HG02763 (cell line): ENCODE measurements at regions not wholly inside any gene's neighbourhood (a gene's known extent, or its start where the extent isn't known, plus 50 kb on each side); places are given as distances from the start of the nearest gene placed in this dataset.

Source experiments
- ATAC-seq: cut with Tn5 transposase; IDR thresholded peaks from one replicate; pipeline ENCODE4 v1.9.1; 2021; ENCODE audit warnings: mild to moderate bottlenecking, moderate library complexity; ENCODE audit not compliant: unreplicated experiment

DNA sequence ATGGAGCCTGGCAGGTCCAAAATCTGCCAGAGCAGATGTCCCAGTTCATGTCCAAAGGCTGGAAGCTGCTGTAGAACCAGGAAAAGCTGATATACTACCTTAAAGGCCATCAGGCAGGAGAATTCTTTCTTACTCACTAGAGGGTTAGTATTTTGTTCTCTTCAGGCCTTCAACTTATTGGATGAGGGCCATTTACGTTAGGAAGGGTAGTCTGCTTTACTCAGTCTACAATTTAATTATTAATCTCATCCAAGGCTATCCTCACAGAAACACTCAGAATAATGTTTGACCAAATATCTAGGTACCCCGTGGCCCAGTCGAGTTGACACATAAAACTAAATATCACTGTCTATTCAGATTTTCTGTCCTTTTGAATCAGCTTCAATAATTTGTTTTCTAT, 437.4 kb downstream of the TLE4 start:
- no peak for ATAC-seq

DNA sequence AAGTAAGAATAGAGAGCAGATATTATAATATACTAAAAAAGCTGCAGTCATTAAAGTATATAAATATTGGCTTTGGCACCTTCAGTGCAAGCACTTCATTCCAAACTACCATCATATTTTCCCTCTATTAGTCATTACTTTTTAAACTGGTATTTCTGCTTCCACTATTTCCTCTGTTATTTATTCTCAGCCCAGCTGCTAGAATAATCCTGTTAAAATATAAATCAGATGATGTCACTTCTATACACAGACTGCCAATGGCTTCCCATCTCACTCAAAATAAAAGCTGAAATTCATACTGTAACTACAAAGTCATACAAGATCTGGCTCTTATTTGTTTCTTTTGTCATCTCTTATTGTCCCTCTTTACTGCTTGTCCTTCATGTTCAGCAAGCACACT, 432.9 kb downstream of the TLE4 start:
- ATAC-seq = no peak

DNA sequence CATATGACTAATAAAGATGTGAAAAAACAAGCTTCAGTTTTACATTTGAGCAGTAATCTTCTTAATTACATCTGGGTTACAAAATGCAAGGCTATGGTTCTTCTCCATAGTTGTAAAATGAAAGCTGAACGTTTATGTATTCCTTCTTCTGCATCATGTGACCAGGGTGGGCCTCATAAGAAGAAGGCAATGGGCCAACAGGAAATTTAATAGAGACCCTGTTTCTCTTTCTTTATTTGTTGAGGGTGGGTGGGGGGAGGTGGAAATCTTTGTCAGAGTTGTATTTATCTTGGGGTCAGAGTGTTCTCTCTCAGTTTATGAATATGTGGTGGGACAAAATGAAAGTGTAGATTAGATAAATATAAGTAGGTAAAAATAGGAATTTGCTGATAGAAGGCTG, 418.8 kb downstream of the TLE4 start:
- no peak for ATAC-seq

DNA sequence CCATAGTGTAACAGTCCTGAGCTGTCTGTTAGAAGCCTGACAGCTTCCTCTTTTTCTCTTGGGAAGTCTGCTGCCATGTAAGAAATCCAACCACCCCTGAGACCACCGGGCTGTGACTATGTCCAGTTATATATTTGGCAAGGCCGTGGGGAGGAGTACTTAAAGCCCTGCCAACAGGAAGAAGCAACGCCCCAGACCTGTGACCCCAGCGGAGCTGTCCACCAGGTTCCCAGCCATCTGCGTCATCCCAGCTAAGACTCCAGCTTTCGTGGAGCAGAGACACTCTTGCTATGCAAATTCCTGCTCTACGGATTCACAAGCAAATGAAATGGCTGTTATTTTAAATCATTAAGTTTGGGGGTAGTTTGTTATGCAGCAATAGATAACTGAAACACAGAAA, 417.3 kb downstream of the TLE4 start:
- ATAC-seq = no peak

DNA sequence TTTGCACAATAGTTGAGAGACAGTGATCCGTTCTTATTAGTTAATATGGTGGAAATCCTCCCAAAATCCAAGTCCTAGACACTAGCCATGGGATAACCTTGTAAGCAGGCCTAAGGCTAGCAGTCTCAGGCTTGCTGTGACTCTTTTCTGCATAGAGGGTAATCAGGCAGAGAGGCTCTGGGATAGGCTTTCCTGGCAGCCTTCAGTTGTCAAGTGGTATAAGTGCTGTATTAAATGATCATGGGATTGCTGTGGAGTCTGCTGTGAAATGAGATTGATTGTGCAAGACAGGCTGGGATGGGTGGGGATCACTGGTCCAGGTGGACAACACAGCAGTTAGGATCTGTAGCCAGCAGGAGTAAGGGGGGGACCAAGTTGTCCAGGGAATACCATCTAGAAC, 416.4 kb downstream of the TLE4 start:
- ATAC-seq = no peak

DNA sequence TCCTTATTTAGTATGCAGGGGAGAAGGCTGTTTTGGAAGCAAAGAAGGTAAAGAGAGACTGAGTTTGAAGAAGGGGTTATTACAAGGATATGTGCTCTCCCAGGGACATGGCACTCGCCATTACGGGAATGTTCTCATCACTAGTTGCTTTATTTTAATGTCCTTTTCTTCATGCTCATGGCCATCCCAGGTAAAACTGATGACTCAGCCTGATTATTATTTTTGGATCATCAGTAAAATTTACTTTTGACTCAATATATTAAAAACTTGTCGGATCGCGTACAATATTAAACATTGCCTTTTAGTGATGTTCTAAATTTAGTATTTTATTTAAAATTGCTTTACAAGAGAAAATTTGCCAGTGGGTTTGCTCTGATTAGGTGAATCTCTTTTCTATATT, 414.7 kb downstream of the TLE4 start:
- no peak for ATAC-seq

DNA sequence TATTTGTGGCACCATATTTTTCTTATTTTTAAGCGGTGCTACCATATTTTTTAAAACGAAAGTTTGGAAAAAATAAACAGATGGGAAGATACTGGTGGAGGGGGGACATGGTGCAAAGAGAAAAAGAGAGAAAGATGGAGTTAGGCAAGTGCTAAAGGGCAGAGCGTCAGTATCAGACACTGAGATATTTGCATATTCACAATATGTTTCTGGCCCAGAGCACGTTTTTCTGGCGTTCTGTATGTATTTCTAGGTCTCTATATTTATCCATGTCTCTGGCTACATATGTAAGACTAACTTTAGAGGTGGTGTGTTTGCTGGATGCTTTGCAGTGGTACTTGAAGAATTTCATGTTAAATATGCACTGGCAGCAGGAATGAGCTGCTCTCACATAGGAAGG, 414.0 kb downstream of the TLE4 start:
- no peak for ATAC-seq

DNA sequence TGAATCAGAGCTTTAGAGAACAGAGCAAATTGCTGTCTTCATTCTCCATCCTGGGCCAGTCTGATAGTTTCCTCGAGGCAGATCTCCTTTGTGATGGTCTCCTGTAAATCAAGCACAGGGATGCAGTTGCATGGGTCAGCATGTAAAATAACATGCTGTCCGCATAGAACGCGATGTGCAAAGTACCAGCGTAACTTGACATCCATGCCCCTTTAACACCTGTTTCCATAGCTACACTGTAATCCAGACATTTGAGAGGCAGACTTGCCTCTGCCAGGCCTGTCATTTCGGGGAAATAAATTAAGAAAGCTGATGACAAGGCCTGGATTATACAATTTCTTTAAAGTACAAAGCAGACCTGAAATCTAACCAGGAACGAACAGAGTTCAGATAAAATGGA, 413.5 kb downstream of the TLE4 start:
- ATAC-seq = no peak

DNA sequence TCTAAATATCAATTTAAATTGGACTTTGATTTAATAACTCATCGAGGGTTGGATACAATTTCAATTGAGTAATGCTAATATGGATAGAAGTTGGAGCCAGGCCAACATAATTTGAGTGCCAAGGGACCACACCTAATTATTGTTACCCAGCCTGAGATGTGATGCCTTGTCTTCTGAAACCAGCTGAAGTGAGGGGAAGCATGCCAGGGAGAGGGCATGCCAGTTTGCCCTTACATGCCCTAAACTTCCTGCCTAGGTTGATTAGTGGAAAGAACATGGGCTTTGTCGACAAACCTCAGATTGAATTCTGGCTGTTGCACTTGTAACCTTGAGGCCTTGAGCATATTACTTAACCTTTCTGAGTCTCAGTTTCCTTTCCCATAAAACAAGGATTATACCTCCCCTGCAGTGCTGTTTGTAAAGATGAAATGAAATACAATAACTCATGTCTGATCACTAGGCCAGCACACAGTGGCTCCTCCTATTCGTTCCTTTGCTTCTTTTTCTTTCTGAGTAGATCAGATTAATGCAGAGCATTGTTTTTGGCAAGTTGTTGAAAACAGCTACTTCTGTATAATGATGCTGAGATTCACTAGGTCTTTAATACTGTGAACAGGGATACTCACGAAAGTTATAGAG, 412.8 kb downstream of the TLE4 start:
- no peak for ATAC-seq

DNA sequence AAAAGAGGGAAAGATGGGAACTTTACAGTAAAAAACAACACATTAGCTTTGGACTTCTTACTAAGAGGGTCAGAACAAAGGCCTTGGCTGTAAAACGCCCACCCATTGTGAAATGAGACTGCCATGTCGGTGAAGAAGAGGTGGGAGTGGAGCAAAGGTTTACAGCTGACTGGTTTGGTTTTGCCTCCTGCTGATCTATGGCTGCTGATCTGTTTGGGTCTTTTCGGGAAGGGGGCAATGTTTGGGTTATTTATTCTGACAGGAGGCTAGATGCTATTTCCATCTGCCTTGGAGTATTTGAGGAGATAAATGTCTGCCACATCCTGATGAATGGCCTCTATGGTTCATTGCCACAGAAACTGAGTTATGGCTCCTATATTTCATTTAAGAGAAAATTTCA, 408.7 kb downstream of the TLE4 start:
- ATAC-seq = no peak

DNA sequence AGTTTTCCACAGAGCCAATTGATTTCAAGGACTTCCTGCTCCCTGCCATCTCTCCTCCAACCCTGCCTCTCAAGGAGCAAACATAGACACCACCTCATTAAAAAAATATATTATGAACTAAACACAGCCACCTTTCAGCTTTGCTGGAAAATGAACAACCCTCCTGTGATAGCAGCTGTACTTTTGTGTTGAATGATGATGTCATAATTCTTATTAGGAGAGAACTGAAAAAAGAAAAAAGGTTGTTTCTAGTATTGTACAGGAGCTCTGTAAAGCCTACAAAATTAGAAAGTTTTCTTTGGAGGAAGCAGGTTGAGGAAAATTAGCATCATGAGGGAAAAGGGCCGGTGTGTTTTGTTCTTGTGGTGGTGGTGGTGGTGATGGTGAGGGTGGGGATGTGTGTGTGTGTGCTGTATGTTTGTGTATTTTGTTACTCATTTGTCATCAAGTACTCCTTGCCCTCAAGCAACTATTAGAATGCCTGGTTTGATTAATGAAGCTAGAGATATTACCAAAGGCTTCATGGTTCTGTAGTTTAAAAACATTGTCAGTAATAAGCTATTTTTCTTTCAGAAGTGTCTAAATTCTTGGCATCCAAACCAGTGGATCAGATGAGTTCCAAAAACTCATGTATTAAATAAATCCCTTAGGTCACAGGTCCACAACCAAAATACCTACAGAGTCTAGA, 405.9 kb downstream of the TLE4 start:
- no peak for ATAC-seq

DNA sequence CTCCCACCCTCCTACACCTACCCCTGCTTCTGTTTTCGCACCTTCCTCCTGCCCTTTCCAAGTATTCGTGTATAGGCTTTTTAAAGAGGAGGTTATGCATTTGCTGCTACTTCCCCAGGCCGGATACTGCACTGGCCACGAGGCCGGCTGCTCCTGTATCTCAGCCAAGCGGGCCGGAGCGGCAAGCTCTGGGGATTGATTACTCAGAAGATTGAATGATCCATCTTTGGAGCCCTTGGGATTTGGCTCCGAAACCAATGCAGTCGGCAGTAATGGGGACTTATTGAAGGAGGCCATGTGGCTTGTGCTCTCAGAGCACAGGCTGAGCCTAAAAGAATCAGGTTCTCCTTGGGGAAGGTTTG, 405.3 kb downstream of the TLE4 start:
- ATAC-seq = no peak

DNA sequence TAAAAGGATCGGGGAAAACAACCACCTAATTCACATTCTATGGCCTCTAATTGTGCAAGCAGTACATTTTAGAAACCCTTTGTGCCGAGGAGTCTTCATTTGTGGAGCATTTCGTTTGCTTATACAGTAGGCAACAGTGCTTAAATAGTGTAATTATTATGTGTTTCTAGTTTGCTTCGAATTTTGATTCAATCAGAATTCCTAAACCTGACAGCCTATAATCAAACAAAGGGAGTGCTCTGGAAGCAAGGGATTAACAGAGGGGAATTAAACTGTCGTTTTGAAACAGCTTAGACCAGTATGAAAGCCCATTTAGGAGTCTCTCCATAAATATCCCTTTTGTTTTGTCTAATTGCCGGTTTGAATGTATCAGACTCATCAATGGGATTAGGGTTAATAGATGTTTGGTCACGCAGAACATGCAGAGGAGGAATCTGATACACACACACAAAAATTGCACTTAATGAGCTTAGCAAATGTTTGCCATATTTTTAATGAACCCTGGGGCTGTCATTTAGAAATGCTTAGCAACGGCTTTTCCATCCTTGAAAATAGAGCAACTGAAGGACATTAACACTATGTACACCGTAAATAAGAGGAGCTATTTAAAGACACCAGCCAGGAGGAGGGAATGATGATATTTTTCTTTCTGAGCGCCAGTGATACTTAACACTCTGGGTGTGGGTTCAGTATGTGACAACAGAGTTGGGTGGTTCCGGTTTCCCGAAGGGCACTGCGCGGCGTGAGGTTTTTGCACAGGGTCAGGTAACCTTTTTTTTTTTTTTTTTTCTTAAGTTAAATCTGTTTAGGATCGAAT, 404.7 kb downstream of the TLE4 start:
- ATAC-seq = no peak

DNA sequence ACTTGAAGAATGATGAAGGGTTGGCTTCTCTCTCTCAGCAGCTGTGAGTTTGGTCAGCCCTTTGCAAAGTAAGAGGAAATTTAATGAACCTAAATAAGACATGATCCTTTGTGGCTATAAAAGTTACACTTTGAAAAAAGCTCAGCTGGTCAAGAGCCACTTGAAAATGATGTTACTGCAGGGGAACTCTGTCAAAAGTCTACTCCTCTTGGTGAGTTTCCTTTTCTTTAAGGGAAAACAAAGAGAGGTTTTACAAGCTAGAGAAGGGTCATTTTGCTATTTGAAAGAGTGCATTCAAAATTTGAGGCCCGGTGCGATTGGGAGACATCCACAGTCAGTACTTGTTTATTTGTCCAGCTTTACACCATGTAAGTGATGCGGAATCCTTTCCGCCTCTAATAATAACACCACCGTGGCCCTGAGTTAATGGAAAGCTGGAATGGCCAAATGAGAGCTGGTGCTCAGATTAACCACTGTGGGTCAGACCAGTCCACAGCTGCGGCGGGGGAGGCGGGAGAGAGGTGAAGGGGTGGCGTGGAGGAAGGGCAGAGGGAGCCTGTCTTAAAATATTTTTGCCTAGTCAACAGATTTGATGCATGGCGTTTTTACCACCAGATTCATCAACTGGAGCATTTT, 404.0 kb downstream of the TLE4 start:
- no peak for ATAC-seq

DNA sequence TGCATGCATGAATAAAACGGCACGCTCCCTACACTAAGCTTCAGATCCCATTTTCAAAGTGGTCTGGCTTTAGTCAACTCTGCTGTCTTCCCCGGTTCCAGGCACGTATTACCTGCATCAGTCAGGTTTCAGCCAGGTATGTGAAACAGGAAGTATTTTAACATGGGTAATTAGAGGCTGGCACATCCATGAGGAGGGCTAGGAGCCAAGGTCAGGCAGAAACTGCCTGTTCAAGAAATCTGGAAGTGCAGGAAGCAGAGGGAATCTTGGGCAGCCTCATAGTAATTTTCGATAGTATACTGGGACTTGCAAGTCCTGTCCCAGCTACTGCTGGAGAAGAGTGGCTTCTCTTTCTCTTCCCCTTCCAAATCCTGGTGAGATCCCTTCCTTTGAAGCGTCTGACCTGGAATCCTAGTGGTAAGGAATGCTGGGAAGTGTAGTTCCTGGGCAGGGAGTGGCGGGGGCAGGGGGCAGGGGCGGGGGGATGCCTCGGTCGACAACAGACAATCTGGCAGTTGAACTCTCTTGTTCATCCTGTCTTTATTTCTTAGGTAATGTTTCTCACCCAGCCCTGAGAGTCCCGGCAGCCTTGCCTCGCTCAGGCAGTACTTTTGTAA, 403.1 kb downstream of the TLE4 start:
- ATAC-seq = no peak

DNA sequence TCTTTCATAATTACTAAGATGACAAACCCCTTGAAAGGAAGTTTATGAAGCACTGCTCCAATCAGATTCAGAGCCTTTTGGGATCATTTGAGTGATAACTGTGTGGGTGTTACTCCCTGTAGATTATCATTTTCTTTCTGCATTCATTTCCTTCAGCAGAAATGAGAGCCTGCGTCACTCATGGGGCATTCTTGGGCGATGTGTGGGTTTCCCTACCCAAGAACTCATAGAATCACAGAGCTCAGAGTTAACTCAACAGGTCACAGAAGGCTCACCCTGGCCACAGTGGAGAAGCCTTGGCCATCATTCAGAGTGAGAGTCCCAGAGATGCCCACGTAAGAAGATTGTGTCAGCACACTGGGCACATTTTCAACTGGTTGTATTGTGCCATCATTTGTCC, 401.9 kb downstream of the TLE4 start:
- no peak for ATAC-seq

DNA sequence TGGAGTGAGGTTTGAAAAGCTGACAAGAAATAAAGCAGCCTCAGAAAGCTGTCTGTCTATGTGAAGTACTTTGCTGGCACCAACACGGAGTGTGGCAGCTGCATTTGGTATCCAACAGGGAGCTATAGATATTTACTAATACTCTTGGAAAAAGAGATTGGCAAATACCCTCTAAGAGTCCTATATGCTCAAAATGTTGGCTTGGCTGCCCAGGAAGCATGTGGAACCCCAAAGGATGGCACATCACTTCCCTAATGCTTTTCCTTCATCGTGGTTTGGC, 398.3 kb downstream of the TLE4 start:
- no peak for ATAC-seq

DNA sequence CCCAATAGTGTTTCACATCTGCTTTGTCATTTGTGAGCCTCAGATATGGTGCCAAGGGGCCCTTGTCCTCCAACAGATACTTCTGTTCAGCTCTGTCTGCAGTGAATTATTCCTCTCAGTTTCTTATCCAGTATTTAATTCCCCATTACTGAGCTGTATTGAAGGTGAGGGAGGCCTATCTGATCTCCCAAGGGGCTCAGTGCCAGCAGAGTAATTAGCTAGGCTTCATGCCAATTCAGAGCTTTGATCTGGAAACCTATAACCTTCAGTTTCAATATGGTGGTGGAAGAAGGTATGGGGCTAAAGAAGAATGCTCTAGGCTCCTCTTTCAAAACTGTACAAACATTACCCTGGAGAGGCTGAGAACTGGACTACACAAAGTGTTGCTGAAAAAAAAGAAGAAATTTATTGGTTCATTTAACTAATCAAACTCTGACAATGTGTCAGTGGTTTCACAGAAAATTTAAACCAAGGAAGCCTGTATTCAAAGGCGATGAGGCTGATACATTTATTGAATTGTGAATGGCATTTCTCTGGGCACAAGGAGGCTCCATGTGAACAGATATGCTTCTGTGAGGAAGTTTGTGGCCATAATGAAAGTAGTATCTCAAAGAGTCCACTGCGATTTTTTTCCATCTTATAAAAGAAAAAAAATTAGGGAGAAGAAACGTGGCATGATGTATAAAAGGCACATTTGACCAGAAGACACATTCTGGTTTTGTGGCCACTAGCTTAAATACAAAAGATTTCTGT, 397.8 kb downstream of the TLE4 start:
- no peak for ATAC-seq

DNA sequence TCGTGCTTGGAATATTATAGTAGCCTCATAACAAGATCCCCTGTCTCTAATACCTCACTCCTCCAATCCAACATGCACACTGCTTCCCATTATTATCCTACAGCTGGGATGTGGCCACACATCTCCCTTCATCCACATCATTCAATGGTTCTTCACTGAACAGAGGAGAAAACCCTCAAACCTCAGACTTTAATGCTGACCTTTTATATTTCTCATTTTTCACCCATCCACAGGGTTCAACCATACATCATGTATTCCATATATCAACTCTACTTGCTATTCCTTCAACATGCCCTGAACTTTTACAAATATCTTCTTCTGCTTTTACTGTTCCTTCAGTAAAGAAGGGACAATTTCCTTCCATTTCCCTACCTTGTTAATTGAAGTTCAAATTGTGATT, 396.8 kb downstream of the TLE4 start:
- ATAC-seq = no peak

DNA sequence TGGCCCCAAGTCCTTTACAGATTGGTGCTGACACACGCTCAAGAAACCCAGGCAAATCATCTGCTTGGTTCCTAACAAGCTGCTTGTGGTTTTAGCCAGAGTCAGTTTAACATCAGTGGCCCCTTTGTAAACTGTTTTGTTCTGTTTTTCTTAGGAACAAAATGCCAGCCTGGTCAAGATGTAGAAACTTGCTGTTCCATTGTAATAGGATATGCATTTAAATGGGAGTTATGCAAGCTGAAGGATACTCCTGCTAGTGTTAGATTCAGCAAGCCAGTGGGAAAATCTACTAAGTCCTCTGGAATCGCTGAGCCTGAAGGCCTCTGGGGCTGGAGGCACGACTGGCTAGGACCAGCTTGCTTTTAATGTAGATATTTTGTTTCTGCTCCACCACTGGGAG, 391.1 kb downstream of the TLE4 start:
- ATAC-seq = no peak

DNA sequence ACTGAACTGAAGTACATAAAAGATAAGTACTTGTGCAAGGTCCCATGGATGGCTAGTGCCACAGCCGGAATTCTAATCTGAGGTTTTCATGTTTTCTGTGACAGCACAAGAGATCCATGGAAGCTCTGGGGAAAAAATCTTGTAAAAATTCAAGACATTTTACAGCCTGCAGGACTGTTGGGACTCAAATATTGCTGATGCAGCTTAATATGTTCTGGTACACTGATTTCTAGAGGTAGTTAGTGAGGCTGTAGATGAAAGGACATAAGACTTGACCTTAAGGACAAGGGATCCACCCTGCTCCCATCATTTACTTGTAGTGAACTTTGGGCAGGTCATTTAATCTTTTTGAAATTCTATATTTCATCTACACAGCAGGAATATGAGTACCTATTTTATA, 390.4 kb downstream of the TLE4 start:
- ATAC-seq = no peak
